Natural killer cell treated with Interleukin-12 subunit alpha and Interleukin-12 subunit beta and Interleukin-15 and Interleukin-18, amount 100 ng/mL, for 72 hours (primary cell): ENCODE measurements at regions not wholly inside any gene's neighbourhood (a gene's known extent, or its start where the extent isn't known, plus 50 kb on each side); places are given as distances from the start of the nearest gene placed in this dataset.

Source experiments
- ATAC-seq, 2 donors: fragments of 150-1000 bp; cut with Tn5 transposase in 1 of 2; sonication (Bioruptor Pico), chemical (Tn5 transposase) in 1 of 2; 2 replicates each; pipeline ENCODE4 v1.10.0; 2021
- DNase-seq: peaks from one replicate; pipeline ENCODE4 v3.0.0; 2022; ENCODE audit warnings: low spot score
- H3K27ac Mint-ChIP-seq, 2 donors: 1 replicate in 1 of 2; 2 replicates in 1 of 2; pipeline ENCODE4 v1.8.0; 2022; ENCODE audit warnings: mixed read lengths in 2 of 2, mild to moderate bottlenecking in 1 of 2, moderate library complexity in 1 of 2
- H3K27me3 Mint-ChIP-seq, 2 donors: 1 replicate in 1 of 2; 2 replicates in 1 of 2; pipeline ENCODE4 v1.8.0; 2022; ENCODE audit warnings: mixed read lengths in 2 of 2
- H3K36me3 Mint-ChIP-seq: one replicate; pipeline ENCODE4 v1.8.0; 2022; ENCODE audit warnings: mixed read lengths
- H3K4me1 Mint-ChIP-seq, 2 donors: 1 replicate in 1 of 2; 2 replicates in 1 of 2; pipeline ENCODE4 v1.8.0; 2022; ENCODE audit warnings: low read depth in 2 of 2, mixed read lengths in 2 of 2, mild to moderate bottlenecking in 1 of 2
- H3K4me3 Mint-ChIP-seq: one replicate; pipeline ENCODE4 v1.8.0; 2022; ENCODE audit warnings: mixed read lengths
- H3K9me3 Mint-ChIP-seq: 2 replicates; pipeline ENCODE4 v1.8.0; 2022; ENCODE audit warnings: mixed read lengths

DNA sequence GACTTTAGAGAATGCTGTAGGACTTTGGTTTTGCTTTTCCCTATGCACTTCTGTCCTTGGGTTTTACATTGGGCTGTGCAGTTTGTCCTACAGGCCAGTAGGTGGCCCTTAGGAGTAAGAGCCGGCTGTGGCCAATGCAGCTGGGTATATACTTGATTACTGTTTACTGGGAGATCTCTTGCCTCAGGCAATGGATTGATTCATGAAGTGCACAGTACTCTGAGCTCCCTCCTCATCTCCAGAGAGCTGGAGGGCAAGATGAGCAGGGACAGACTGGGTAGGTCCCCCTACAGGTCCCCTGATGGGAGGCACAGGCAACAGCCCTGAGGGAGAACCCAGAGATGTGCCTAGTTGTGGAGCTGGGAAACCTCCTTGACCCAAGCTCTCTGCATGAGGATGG is 103.8 kb upstream of the QRFPR start:
- Mint-ChIP-seq H3K27me3 (peaks cover 13 to 26% of the 10 kb centered on the region in 2 donors), H3K4me1 (no peaks in the 10 kb centered on the region), H3K27ac (no peak overlapping the region), H3K9me3 (no peaks in the 10 kb centered on the region), H3K4me3 (no peak overlapping the region), H3K36me3 (no peaks in the 10 kb centered on the region)
- peak; percentile 58 to 78 for ATAC-seq
- no peak for DNase-seq

DNA sequence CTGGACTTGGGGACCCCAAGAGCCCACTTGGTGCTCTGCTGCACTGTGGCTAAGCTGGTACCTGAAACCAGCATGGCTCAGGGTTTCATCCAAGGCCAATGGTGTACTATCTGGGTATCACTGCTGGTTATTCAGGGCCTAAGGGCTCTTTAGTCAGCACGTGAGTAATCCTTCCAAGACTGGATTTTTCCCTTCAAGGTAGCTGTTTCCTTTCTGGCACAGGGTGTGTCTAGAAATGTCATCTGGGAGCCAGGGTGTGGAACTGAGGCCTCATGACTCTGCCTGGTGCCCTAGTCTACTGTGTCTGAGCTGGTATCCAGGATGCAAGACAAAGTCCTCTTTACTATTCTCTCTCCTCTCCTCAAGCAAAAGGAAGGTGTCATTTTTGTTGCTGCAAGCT is 99.0 kb upstream of the QRFPR start:
- DNase-seq, result no peak
- H3K27ac Mint-ChIP-seq, result no peak overlapping the region
- no peaks in the 10 kb centered on the region for H3K9me3 Mint-ChIP-seq
- no peaks in the 10 kb centered on the region for H3K4me1 Mint-ChIP-seq
- no peak overlapping the region for H3K4me3 Mint-ChIP-seq
- peaks cover 11 to 35% of the 10 kb centered on the region in 2 donors for H3K27me3 Mint-ChIP-seq
- no peaks in the 10 kb centered on the region for H3K36me3 Mint-ChIP-seq
- ATAC-seq, result peak in 1 of 2 donors; percentile 11

GRCh38 chr4:121477480-121477879 is 96.7 kb upstream of the QRFPR start:
- H3K27ac Mint-ChIP-seq, result no peak overlapping the region
- H3K36me3 Mint-ChIP-seq, result no peaks in the 10 kb centered on the region
- H3K9me3 Mint-ChIP-seq, result no peaks in the 10 kb centered on the region
- ATAC-seq (no peak), DNase-seq (no peak)
- peaks cover 6 to 13% of the 10 kb centered on the region in 2 donors for H3K27me3 Mint-ChIP-seq
- H3K4me3 Mint-ChIP-seq, result no peak overlapping the region
- peaks cover 2 to 4% of the 10 kb centered on the region in 2 donors for H3K4me1 Mint-ChIP-seq

DNA sequence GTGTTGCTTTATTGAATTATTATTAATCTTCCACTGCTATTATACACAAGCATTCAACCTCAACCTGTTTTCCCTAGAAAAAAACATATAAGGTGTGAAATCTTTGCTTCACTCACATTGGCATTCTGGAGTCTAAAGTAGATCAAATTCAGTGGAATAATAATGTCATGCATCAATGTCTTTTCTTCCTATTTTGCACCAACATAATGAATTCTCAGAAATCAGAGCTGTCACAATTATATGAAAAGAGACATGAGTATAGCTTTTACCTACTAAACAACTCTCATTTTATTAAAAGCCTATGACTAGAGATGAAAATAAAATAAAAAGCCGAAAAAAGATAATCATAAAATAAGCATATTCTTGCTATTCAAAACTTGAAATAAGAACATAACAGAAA is 96.3 kb upstream of the QRFPR start:
- no peak overlapping the region for H3K27ac Mint-ChIP-seq
- H3K4me3 Mint-ChIP-seq, result no peak overlapping the region

GRCh38 chr4:121472937-121473721 is 92.3 kb upstream of the QRFPR start:
- peaks cover 6 to 27% of the 10 kb centered on the region in 2 donors for H3K27me3 Mint-ChIP-seq
- no peak overlapping the region for H3K4me3 Mint-ChIP-seq
- peaks cover 2 to 4% of the 10 kb centered on the region in 2 donors for H3K4me1 Mint-ChIP-seq
- peaks cover 7% of the 10 kb centered on the region for H3K36me3 Mint-ChIP-seq
- no peak overlapping the region for H3K27ac Mint-ChIP-seq
- no peak for DNase-seq
- H3K9me3 Mint-ChIP-seq, result peaks cover 9% of the 10 kb centered on the region
- peak in 1 of 2 donors; percentile 27 for ATAC-seq

More for the DNA sequence above, 96.3 kb upstream of the QRFPR start:
- ATAC-seq, result no peak
- peaks cover 2 to 4% of the 10 kb centered on the region in 2 donors for H3K4me1 Mint-ChIP-seq
- peaks cover 4 to 9% of the 10 kb centered on the region in 2 donors for H3K27me3 Mint-ChIP-seq
- DNase-seq, result no peak
- H3K9me3 Mint-ChIP-seq, result peaks cover 3% of the 10 kb centered on the region
- no peaks in the 10 kb centered on the region for H3K36me3 Mint-ChIP-seq

- DNase-seq, result no peak
- Mint-ChIP-seq H3K9me3 (peaks cover 3% of the 10 kb centered on the region), H3K4me1 (no peaks in the 10 kb centered on the region), H3K27ac (no peak overlapping the region), H3K4me3 (no peak overlapping the region), H3K36me3 (peaks cover 17% of the 10 kb centered on the region), H3K27me3 (peaks cover 19 to 33% of the 10 kb centered on the region in 2 donors)
- no peak for ATAC-seq
Observed at GRCh38 chr4:121464854-121465253, 84.0 kb upstream of the QRFPR start.

- no peaks in the 10 kb centered on the region for H3K9me3 Mint-ChIP-seq
- ATAC-seq (peak in 1 of 2 donors; percentile 57), DNase-seq (no peak)
- peaks cover 19 to 38% of the 10 kb centered on the region in 2 donors for H3K27me3 Mint-ChIP-seq
- H3K4me1 Mint-ChIP-seq, result no peaks in the 10 kb centered on the region
- H3K36me3 Mint-ChIP-seq, result peaks cover 9% of the 10 kb centered on the region
- H3K27ac Mint-ChIP-seq, result no peak overlapping the region
- no peak overlapping the region for H3K4me3 Mint-ChIP-seq
Observed at GRCh38 chr4:121462660-121463261, 81.9 kb upstream of the QRFPR start.

DNA sequence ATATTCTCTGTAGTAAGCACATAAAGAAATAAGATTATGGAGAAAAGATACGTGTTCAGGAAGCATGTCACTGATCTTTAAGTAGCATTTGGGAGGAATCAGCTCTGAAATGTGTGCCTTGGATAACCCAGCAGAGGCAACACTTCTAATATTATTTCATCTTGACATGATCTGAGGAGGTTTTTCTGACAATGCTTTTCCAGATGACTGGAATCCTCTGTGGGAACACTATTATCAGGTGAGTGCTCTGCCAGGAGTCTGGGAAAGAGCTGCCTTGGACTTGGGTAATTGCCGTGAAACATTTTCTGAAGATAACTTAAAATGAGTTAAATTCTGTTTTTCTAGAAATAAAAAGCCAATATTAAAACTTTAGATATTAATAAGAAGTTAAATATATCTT is 78.2 kb upstream of the QRFPR start:
- ATAC-seq (no peak), DNase-seq (no peak)
- H3K9me3 Mint-ChIP-seq, result no peaks in the 10 kb centered on the region
- H3K27me3 Mint-ChIP-seq, result peaks cover 16 to 32% of the 10 kb centered on the region in 2 donors
- no peak overlapping the region for H3K4me3 Mint-ChIP-seq
- H3K36me3 Mint-ChIP-seq, result no peaks in the 10 kb centered on the region
- no peak overlapping the region for H3K27ac Mint-ChIP-seq
- no peaks in the 10 kb centered on the region for H3K4me1 Mint-ChIP-seq

DNA sequence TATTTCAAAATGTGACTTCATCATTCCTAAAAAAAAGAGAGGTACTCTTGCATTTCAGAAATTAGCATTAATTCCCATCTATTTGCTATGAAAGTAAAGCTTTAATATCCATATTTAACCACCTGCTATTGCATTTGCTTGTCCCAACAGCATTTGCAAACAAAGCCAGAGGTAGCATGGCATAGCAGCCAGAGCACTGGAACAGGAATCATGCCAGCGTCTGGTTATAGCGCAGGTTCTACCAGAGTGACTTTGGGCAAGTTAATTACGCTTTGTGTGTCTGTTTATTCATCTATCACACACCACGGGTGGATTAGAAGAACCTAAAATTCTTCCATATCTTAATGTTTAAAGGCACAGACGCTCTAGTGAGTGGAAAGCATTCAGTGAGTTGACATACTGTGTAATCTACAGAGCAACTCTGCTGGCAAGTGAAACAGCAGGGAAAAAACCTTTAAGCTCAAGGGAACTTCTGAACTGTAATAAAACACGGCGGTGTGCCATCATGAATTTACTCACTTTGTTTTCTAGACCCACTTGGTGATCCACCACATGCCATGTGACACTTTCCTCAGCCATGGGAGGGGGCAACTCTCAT is 76.6 kb upstream of the QRFPR start:
- Mint-ChIP-seq H3K4me1 (no peaks in the 10 kb centered on the region), H3K9me3 (no peaks in the 10 kb centered on the region), H3K4me3 (no peak overlapping the region), H3K27ac (no peak overlapping the region), H3K27me3 (peaks cover 19 to 44% of the 10 kb centered on the region in 2 donors), H3K36me3 (no peaks in the 10 kb centered on the region)
- no peak for DNase-seq
- no peak for ATAC-seq

GRCh38 chr4:121455285-121455684 is 74.5 kb upstream of the QRFPR start:
- Mint-ChIP-seq H3K9me3 (no peaks in the 10 kb centered on the region), H3K4me1 (no peaks in the 10 kb centered on the region), H3K27ac (no peak overlapping the region), H3K36me3 (no peaks in the 10 kb centered on the region), H3K27me3 (peaks cover 16 to 47% of the 10 kb centered on the region in 2 donors), H3K4me3 (no peak overlapping the region)
- no peak for ATAC-seq
- DNase-seq, result no peak

GRCh38 chr4:121454251-121454979 is 73.6 kb upstream of the QRFPR start:
- Mint-ChIP-seq H3K27ac (no peak overlapping the region), H3K36me3 (no peaks in the 10 kb centered on the region), H3K4me3 (no peak overlapping the region), H3K4me1 (no peaks in the 10 kb centered on the region), H3K27me3 (peaks cover 15 to 53% of the 10 kb centered on the region in 2 donors), H3K9me3 (no peaks in the 10 kb centered on the region)
- DNase-seq, result no peak
- no peak for ATAC-seq

DNA sequence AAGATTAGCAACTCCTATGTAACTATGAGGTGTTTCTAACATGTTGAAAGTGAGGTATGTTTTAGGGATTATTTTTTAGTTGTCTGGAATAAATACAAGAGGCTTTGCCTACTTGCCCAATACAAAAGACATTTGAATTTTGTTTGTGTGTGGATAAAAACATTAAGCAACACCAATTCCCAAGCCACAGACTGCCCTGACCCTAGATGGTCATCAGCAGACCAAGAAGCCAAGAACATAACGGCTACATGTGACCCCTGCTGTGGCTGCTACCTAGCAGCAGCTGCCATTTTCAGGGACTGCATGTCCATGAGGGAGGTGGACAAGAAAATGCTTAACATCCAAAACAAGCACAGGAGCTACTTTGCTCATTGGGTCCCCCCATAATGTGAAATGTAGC is 70.5 kb upstream of the QRFPR start:
- no peak for DNase-seq
- no peaks in the 10 kb centered on the region for H3K9me3 Mint-ChIP-seq
- H3K4me1 Mint-ChIP-seq, result no peaks in the 10 kb centered on the region
- H3K4me3 Mint-ChIP-seq, result no peak overlapping the region
- H3K36me3 Mint-ChIP-seq, result no peaks in the 10 kb centered on the region
- peaks cover 15 to 47% of the 10 kb centered on the region in 2 donors for H3K27me3 Mint-ChIP-seq
- no peak overlapping the region for H3K27ac Mint-ChIP-seq
- no peak for ATAC-seq

DNA sequence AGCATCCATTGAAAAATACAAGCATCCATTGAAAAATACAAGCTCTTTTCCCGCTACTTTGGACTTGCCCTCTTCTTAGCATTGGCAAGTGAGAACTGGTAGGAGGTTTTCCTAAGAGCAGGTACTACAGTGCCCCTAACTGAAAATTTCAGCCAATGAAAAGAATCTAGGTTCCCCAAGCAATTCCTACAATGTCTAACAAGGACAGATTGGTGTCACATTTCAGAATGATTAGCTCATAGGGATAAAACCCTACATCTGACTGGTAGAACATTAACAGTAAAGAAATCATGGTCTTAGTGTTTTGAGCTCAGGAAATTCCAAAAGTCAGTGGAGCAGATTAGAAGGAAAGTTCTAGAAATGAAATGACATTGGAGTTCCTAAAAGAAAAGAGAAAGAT is 68.6 kb upstream of the QRFPR start:
- no peak for ATAC-seq
- DNase-seq, result no peak
- Mint-ChIP-seq H3K4me1 (no peaks in the 10 kb centered on the region), H3K36me3 (no peaks in the 10 kb centered on the region), H3K27ac (no peak overlapping the region), H3K4me3 (no peak overlapping the region), H3K27me3 (peaks cover 12 to 37% of the 10 kb centered on the region in 2 donors), H3K9me3 (peaks cover 3% of the 10 kb centered on the region)

DNA sequence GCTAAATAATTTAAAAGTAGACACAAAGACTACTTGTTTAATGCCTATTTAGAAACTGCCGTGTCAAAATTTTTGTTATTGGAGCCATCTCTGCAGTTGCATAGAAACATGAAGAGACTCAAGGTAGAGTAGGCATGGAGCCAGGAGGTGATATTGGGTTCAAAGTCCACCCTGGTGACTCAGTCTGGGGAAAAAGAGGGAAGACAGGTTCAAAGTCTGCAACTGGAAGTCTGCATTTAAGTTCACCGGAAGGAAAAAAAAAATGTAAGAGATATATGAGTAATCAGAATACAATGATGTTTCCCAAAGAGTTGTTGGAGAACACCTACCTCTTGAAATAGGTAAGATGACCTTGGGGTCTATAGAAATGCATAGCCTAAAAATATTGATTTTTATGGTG is 67.4 kb upstream of the QRFPR start:
- no peaks in the 10 kb centered on the region for H3K4me1 Mint-ChIP-seq
- peaks cover 3% of the 10 kb centered on the region for H3K9me3 Mint-ChIP-seq
- H3K27ac Mint-ChIP-seq, result no peak overlapping the region
- no peak overlapping the region for H3K4me3 Mint-ChIP-seq
- no peaks in the 10 kb centered on the region for H3K36me3 Mint-ChIP-seq
- H3K27me3 Mint-ChIP-seq, result peaks cover 7 to 34% of the 10 kb centered on the region in 2 donors
- ATAC-seq (no peak), DNase-seq (no peak)
